ENCODE measurements at regions not wholly inside any gene's neighbourhood (a gene's known extent, or its start where the extent isn't known, plus 50 kb on each side); places are given as distances from the start of the nearest gene placed in this dataset.

DNA sequence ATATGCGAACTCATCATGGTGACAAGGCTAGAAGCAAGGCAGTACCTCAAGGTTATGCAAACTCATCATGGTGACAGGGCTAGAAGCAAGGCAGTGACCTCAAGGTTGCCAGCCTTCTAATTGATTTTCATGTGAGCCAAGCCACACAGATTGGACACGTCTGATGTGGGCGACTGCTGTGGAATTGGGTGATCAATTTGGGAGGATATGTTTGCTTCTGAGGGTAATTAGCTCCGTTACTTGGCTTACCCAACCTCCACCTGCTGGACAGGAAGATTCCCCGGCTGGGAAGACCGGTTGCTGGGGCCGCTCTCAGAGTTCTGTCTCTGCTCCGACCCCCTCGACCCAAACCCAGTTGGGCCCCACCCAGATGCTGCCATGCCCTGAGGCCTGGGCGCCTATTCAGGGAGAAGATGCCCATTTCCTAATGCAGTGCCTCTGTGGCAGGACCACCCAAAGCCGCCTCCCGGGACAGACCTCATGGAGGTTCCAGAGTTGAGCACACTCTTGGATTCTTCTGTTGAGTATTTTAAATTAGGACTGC, 69.9 kb upstream of the SHANK2 start:
- TF ChIP-seq EZH2 (IDR thresholded peaks at IDR 0.05; ENCODE audit: borderline replicate concordance, low read depth, low read length, severe bottlenecking) = no peak
- TF ChIP-seq, protein P1, sequence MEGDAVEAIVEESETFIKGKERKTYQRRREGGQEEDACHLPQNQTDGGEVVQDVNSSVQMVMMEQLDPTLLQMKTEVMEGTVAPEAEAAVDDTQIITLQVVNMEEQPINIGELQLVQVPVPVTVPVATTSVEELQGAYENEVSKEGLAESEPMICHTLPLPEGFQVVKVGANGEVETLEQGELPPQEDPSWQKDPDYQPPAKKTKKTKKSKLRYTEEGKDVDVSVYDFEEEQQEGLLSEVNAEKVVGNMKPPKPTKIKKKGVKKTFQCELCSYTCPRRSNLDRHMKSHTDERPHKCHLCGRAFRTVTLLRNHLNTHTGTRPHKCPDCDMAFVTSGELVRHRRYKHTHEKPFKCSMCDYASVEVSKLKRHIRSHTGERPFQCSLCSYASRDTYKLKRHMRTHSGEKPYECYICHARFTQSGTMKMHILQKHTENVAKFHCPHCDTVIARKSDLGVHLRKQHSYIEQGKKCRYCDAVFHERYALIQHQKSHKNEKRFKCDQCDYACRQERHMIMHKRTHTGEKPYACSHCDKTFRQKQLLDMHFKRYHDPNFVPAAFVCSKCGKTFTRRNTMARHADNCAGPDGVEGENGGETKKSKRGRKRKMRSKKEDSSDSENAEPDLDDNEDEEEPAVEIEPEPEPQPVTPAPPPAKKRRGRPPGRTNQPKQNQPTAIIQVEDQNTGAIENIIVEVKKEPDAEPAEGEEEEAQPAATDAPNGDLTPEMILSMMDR (IDR thresholded peaks at IDR 0.05; ENCODE audit: borderline replicate concordance, extremely low read depth, low read length, poor library complexity, severe bottlenecking) = no peak
